Activated CD4-positive, alpha-beta T cell treated with anti-CD3 and anti-CD28 coated beads, Interleukin-2, amount 10 ng/mL, durations not matched to agents 7 days and 5 days (primary cell): ENCODE measurements at regions not wholly inside any gene's neighbourhood (a gene's known extent, or its start where the extent isn't known, plus 50 kb on each side); places are given as distances from the start of the nearest gene placed in this dataset.

Experiments used
- CTCF ChIA-PET: fragments of 350-600 bp; sonication (Branson Sonifier 250); formaldehyde crosslinking; loops from one replicate; lab custom pipeline; 2021; ENCODE audit warnings: antibody characterized with exemption; lab: Charles Lee
- POLR2A ChIA-PET: fragments of 350-600 bp; sonication (Branson Sonifier 250); formaldehyde crosslinking; loops from one replicate; lab custom pipeline; 2021; ENCODE audit warnings: antibody characterized with exemption; lab: Charles Lee
- DNase-seq: peaks from one replicate; pipeline ENCODE4 v3.0.0-alpha.2; 2020
- H3K27ac Mint-ChIP-seq: one replicate; pipeline ENCODE4 v1.8.0; 2021; ENCODE audit warnings: mild to moderate bottlenecking, moderate library complexity, mixed read lengths
- H3K27me3 Mint-ChIP-seq: one replicate; pipeline ENCODE4 v1.8.0; 2021; ENCODE audit warnings: mixed read lengths
- H3K36me3 Mint-ChIP-seq: one replicate; pipeline ENCODE4 v1.8.0; 2021; ENCODE audit warnings: low read depth, mixed read lengths
- H3K4me1 Mint-ChIP-seq: one replicate; pipeline ENCODE4 v1.8.0; 2021; ENCODE audit warnings: mixed read lengths
- H3K4me3 Mint-ChIP-seq: one replicate; pipeline ENCODE4 v1.8.0; 2021; ENCODE audit warnings: mild to moderate bottlenecking, moderate library complexity, mixed read lengths
- H3K9me3 Mint-ChIP-seq: one replicate; pipeline ENCODE4 v1.8.0; 2021; ENCODE audit warnings: mixed read lengths

DNA sequence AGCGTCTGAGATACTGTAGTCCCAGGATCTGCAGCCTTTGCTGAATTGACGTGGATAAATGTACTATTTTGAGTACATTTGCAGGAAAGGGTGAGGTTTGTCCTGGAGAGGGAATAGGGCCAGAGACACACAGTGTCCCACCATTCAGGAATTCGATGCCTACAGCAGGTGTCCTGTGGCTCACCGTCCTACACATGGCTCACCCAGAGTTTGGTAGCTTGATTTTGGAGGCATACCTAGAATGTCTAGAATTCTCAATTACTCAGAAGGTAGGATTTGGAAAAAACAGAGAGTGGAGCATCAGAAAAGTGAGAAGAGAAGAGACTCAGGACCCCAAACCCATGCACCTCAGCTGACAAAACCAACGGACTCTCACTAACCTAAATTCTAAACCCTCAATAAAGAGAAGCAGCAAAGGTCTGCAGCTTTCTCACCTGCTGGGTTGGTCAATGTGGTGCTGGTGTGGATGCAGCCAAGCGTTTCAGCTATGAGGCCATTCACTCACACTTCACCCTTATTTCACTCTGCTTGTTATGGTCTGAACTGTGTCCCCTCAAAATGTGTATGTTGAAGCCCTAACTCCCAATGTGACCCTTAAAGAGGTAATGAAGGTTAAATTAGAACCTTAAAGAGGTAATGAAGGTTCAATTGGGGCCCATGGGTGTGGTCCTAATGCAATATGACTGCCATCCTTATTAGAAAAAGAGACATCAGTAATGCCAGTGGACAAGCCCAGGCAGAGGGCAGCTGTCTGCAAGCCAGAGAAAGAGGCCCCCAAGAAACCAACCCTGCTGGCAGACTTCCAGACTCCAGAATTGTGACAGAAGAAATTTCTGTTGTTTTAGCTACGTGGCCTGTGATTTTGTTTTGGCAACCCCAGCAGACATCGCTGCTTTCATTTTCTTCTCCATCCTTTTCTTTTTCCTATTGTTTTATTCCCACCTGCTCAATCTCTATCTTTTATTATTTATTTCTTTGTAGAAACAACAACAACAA is 187.8 kb downstream of the SNX19 start:
- no peak overlapping the region for H3K27ac Mint-ChIP-seq
- peaks cover 5% of the 10 kb centered on the region for H3K9me3 Mint-ChIP-seq
- H3K4me1 Mint-ChIP-seq, result no peaks in the 10 kb centered on the region
- H3K27me3 Mint-ChIP-seq, result no peaks in the 10 kb centered on the region
- H3K36me3 Mint-ChIP-seq, result no peaks in the 10 kb centered on the region
- DNase-seq, result no peak
- no peak overlapping the region for H3K4me3 Mint-ChIP-seq
- CTCF ChIA-PET, result interaction anchor here (0.7 kb wide), 1 partner anchor 18 kb away, joined by 3 read pairs; no protein-coding TSS in a partner anchor
- POLR2A ChIA-PET, result no interaction called here

DNA sequence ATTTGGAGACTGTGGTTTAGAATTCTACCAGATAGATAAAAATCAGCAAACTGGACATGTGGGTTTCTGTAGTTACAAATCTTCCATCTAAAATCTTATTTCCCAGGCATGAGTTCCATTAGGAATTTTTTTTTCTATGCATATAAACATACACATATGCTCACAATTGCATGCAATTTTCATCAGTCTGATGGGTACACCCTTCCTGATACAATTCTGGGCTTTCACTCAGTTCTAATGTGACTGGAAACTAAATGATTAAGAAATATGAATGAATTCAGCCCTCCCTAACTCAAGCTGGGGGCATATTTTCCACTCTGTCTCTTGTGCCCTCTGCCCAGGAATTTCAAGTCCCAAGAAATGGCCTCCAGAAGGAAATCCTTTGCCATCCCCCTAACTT is 187.1 kb downstream of the SNX19 start:
- peaks cover 6% of the 10 kb centered on the region for H3K9me3 Mint-ChIP-seq
- CTCF ChIA-PET, result no interaction called here

DNA sequence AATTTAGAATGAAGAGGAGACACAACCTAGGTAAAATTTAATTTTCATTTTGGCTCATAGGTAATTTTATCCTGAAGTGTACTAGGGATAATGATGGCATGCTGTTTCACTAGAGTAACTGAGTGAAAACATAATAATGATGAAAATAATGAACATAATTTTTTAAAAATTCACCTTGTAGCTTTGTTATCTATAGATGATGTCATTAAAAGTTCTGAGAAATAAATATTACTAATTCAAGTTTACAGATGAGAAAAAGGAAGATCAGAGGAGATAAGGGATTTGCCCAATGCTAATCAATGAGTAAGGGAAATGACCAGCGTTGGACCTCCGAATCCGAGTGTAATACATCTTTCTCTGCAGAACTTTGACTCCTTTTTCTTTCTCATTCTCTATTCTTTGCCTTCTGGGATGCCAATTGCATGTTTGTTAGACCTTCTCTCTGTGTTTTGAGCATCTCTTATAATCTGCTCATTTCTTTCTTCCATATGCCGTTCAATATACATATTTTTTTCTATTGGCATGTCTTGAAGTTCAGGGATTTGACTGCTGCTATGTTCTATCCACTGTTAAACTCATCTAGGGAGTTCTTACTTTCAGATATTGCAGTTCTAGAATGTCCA is 186.5 kb downstream of the SNX19 start:
- Mint-ChIP-seq H3K4me1 (no peaks in the 10 kb centered on the region), H3K9me3 (peaks cover 7% of the 10 kb centered on the region), H3K36me3 (no peaks in the 10 kb centered on the region), H3K27me3 (no peaks in the 10 kb centered on the region), H3K27ac (no peak overlapping the region), H3K4me3 (no peak overlapping the region)
- ChIA-PET CTCF (no interaction called here), POLR2A (no interaction called here)
- no peak for DNase-seq

More for the DNA sequence above, 187.1 kb downstream of the SNX19 start:
- no peaks in the 10 kb centered on the region for H3K27me3 Mint-ChIP-seq
- no peaks in the 10 kb centered on the region for H3K4me1 Mint-ChIP-seq
- DNase-seq, result no peak
- H3K27ac Mint-ChIP-seq, result no peak overlapping the region
- no peak overlapping the region for H3K4me3 Mint-ChIP-seq
- POLR2A ChIA-PET, result no interaction called here
- no peaks in the 10 kb centered on the region for H3K36me3 Mint-ChIP-seq

DNA sequence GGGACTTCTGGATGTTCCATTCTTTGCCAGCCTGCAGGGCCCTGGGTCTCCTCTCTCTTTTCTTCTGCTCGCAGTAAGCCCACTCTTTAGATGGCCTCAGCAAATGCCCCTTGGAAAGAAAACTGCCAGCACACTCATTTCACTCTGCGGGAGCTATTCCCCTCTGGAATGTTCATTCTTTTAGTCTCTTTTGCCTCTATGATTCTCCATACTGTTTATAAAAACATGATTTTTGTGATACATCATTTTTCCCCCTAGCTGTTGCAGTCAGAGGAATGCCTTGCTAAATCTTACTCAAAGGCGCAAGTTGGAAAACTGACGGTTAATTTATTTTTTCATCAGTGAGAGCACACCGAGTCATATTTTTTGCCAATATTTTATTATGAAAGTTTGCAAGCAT is 184.9 kb downstream of the SNX19 start:
- POLR2A ChIA-PET, result no interaction called here
- no peaks in the 10 kb centered on the region for H3K36me3 Mint-ChIP-seq
- H3K9me3 Mint-ChIP-seq, result peaks cover 10% of the 10 kb centered on the region
- H3K27me3 Mint-ChIP-seq, result no peaks in the 10 kb centered on the region
- peaks cover 5% of the 10 kb centered on the region for H3K4me1 Mint-ChIP-seq
- DNase-seq, result no peak
- H3K27ac Mint-ChIP-seq, result no peak overlapping the region
- CTCF ChIA-PET, result no interaction called here
- H3K4me3 Mint-ChIP-seq, result no peak overlapping the region

DNA sequence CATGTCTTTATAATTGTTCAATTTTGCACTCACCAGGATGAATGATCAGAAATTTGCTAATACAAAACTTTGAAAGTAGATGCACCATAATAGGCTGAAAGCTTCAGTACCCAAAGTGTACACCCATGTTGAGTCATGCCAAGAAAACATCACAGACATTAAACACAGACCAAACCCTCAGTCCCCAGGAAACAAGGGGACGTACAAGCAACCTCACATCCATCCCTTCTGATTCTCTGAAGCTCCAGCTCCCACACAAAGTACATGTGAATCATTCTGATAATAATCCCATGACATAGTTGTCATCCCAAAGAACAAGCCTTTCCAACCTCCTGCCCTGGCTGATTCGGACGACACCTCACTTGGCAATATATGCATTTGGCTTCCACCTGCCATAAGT is 183.8 kb downstream of the SNX19 start:
- peaks cover 11% of the 10 kb centered on the region for H3K4me1 Mint-ChIP-seq
- CTCF ChIA-PET, result no interaction called here
- H3K27ac Mint-ChIP-seq, result no peak overlapping the region
- H3K4me3 Mint-ChIP-seq, result no peak overlapping the region
- H3K9me3 Mint-ChIP-seq, result peaks cover 10% of the 10 kb centered on the region
- no peaks in the 10 kb centered on the region for H3K27me3 Mint-ChIP-seq
- no peak for DNase-seq
- POLR2A ChIA-PET, result no interaction called here
- H3K36me3 Mint-ChIP-seq, result no peaks in the 10 kb centered on the region

DNA sequence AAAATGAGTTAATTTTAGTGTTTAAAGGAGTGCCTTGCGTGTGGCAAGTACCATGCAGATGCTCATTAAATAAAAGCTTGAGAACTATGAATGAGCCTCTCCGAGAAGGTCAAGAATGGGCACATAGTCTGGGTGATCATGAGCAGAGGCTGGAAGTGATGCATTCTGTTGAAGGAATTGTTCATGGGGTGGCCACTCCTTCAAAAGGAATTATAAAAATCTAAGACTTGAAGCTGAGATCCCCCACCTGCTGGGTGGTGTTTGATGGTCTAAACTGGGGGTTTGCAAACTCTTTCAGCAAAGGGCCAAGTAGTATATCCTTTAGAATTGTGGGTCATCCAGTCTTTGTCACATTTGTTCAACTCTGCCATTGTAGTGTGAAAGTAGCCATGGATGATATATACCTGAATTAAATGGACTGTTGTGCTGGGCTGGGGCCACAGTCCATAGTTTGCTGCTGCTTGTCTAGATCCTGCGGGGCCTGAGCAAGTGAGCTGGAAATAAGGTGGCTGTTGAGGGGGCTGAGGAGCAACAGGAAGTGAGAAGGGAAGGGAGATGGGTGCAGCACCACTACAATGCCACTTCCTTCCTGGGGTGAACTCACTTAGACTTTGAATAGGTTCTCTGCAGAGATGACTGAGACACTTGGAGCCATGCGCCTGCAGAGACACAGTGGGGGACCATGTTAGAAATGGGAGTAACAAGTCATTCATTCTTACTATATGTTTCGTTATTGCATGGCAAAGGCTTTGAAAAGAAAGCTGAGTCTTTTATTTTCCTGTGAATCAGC is 179.0 kb downstream of the SNX19 start:
- H3K36me3 Mint-ChIP-seq, result no peaks in the 10 kb centered on the region
- no peak overlapping the region for H3K4me3 Mint-ChIP-seq
- peaks cover 17% of the 10 kb centered on the region for H3K4me1 Mint-ChIP-seq
- H3K9me3 Mint-ChIP-seq, result peaks cover 12% of the 10 kb centered on the region
- H3K27me3 Mint-ChIP-seq, result no peaks in the 10 kb centered on the region
- peak overlapping the region; percentile 47 for H3K27ac Mint-ChIP-seq
- CTCF ChIA-PET, result no interaction called here
- POLR2A ChIA-PET, result no interaction called here
- no peak for DNase-seq

DNA sequence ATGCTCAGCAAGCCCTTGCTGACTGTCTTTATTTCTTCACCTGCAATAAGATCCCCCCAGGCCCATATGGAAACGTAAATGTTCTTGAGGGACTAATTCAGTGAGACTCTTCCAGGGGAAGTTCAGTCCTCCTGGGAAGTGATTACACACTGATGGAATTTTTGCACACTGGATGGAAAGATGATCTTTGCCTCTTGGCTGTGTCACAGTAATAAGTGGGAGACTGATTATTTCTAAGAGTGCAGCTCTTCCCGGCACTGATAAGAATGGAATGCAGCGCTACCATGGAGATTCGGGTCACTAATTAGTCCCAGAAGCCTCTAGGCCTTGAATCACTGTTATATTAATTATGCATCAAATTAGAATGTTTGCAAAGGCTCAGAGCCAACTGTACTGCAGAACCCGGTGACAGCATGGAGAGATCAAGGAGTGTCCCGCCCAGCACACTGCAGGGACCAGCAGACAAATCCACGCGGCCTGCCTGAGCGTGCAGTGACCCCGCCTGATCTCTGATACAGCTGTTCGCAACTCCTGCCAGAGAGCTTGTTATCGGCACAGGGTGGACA is 178.3 kb downstream of the SNX19 start:
- POLR2A ChIA-PET, result no interaction called here
- Mint-ChIP-seq H3K36me3 (no peaks in the 10 kb centered on the region), H3K27me3 (no peaks in the 10 kb centered on the region), H3K27ac (no peak overlapping the region), H3K9me3 (peaks cover 12% of the 10 kb centered on the region), H3K4me3 (no peak overlapping the region), H3K4me1 (peaks cover 17% of the 10 kb centered on the region)
- DNase-seq, result no peak
- CTCF ChIA-PET, result no interaction called here

DNA sequence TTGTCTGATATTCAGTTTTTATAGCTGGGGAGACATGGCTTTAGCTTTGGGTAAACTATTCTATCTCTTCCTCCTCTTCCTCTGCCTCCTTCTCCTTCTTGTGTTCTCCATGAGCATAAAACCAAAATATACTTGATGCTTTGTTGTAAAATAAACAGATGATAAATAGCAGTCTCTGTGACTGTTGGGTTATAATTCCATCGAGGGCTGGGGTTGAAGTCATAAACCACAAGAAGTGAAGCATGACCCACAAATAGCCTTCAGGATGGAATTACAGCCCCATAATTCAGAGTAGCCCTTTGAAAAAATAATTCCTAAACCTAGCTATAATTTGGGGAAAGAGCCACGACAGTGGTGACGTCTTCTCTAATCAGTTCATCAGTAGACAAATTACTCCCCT is 177.7 kb downstream of the SNX19 start:
- POLR2A ChIA-PET, result no interaction called here
- peaks cover 12% of the 10 kb centered on the region for H3K9me3 Mint-ChIP-seq
- H3K36me3 Mint-ChIP-seq, result no peaks in the 10 kb centered on the region
- H3K4me3 Mint-ChIP-seq, result no peak overlapping the region
- H3K4me1 Mint-ChIP-seq, result peaks cover 17% of the 10 kb centered on the region
- CTCF ChIA-PET, result no interaction called here
- H3K27me3 Mint-ChIP-seq, result no peaks in the 10 kb centered on the region
- no peak for DNase-seq
- H3K27ac Mint-ChIP-seq, result no peak overlapping the region

DNA sequence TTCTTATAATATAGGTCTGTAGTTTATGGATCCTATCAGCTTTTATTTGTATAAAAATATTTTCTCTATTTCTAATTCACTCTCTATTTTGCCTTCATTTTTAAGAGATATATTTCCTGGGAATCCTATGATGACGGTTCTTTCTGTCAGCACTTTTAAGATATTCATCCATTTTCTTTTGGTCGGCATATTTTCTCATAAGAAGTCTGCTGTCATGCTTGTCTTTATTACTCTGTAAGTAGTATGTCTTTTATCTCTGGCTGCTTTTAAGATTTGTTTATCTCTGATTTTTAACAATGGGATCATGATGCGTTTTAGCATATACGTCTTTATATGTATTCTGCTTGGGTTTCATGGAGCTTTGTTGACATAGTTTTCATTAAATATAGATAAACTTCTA is 175.5 kb downstream of the SNX19 start:
- no peak for DNase-seq
- peaks cover 2% of the 10 kb centered on the region for H3K27me3 Mint-ChIP-seq
- ChIA-PET CTCF (no interaction called here), POLR2A (no interaction called here)
- H3K9me3 Mint-ChIP-seq, result peaks cover 7% of the 10 kb centered on the region
- no peak overlapping the region for H3K27ac Mint-ChIP-seq
- no peaks in the 10 kb centered on the region for H3K36me3 Mint-ChIP-seq
- H3K4me3 Mint-ChIP-seq, result no peak overlapping the region
- peaks cover 12% of the 10 kb centered on the region for H3K4me1 Mint-ChIP-seq

DNA sequence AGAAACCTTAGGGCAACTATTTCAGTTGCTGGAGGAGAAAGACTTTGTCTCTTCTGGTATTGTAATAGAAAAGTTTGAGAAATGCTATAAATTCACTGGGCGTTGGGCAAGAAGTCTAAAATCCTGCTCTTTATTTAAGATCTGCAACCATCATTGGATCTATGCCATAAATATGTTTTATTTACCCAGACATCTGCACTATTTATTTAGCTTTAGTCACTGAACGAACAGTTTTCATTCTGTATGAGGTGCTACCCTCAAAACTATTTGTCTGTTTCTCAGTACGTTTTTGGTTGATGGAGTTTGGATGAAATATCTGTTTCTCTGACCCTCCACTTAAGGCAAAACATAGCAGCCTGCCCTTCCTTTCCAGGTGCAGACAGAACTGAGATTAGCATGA is 171.5 kb downstream of the SNX19 start:
- Mint-ChIP-seq H3K27ac (no peak overlapping the region), H3K9me3 (peaks cover 7% of the 10 kb centered on the region), H3K4me3 (no peak overlapping the region), H3K4me1 (no peaks in the 10 kb centered on the region), H3K36me3 (no peaks in the 10 kb centered on the region), H3K27me3 (peaks cover 14% of the 10 kb centered on the region)
- no peak for DNase-seq
- POLR2A ChIA-PET, result no interaction called here
- CTCF ChIA-PET, result no interaction called here

DNA sequence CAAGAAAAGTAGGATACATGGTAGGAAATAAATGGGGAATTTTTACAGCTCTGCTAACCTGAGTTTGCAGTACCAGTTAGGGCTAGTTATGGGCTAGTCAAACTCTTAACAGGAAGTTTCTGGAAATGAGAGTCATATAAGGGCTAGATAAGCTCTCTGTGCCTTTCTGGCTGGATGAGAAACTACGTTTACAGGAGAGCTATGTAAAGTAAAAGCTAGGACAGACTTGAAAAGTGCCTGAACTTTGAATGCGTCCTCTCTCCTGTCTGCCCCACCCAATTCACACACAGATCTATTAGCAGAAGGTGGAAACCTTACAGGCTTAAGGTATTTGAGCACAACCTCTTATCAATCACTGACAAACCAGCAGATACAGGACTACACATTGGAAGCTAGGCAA is 167.1 kb downstream of the SNX19 start:
- Mint-ChIP-seq H3K9me3 (no peaks in the 10 kb centered on the region), H3K27ac (no peak overlapping the region), H3K36me3 (no peaks in the 10 kb centered on the region), H3K27me3 (peaks cover 17% of the 10 kb centered on the region), H3K4me3 (no peak overlapping the region), H3K4me1 (no peaks in the 10 kb centered on the region)
- no peak for DNase-seq
- ChIA-PET POLR2A (no interaction called here), CTCF (no interaction called here)

DNA sequence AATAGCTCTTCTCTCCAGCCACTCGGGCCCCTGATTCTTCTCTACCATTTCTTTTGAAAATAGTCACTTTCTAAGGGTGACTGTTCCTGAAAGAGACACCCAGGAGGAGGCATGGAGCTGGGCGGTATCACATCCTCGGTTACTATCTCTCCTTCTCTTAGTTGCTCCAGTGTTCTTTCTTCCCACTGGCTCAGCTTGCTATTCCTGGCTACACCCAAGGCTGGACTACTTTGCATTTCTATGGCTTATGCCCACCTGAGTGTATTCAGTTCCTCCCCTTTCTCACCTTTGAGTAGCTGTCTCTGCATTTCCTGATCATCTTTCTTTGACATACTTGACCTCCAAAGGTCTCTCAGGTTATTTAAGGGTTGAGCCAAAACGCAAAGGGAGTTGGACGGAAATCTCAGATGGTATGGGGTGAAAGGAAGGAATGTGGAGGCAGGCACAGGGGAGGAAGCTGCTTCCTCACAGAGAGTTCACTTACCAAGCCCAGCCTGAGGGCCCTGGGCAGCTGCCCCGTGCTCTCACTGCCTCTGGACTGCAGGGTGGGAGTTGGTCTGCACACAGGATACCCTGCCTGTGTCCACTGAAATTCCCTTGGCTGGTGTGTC is 155.7 kb downstream of the SNX19 start:
- DNase-seq, result no peak
- ChIA-PET CTCF (no interaction called here), POLR2A (no interaction called here)
- H3K27ac Mint-ChIP-seq, result no peak overlapping the region
- H3K4me3 Mint-ChIP-seq, result no peak overlapping the region
- no peaks in the 10 kb centered on the region for H3K9me3 Mint-ChIP-seq
- no peaks in the 10 kb centered on the region for H3K4me1 Mint-ChIP-seq
- H3K27me3 Mint-ChIP-seq, result no peaks in the 10 kb centered on the region
- no peaks in the 10 kb centered on the region for H3K36me3 Mint-ChIP-seq
